ENCODE measurements at regions not wholly inside any gene's neighbourhood (a gene's known extent, or its start where the extent isn't known, plus 50 kb on each side); places are given as distances from the start of the nearest gene placed in this dataset.

- Histone ChIP-seq H3K4me3 (no peak overlapping the region), H3K36me3 (ENCODE audit: insufficient read depth, low read length) (no peaks in the 10 kb centered on the region), H3K9ac (ENCODE audit: insufficient read length) (no peak overlapping the region), H3K9me3 (ENCODE audit: low read depth, low read length) (no peaks in the 10 kb centered on the region), H3K27ac (no peak overlapping the region)
- DNase-seq (ENCODE audit: low read depth, low spot score): no peak
- TF ChIP-seq POLR2AphosphoS5 (IDR thresholded peaks at IDR 0.05; ENCODE audit: borderline replicate concordance, low read depth, low read length) (no peak), FOXP2 (optimal IDR thresholded peaks at IDR 0.05; ENCODE audit: control extremely low read depth, extremely low read length, insufficient read depth) (no peak)
Measured at GRCh38 chr6:87873556-87873955, 171.5 kb upstream of the AKIRIN2 start.

GRCh38 chr6:87870556-87870955 is 168.5 kb upstream of the AKIRIN2 start:
- Histone ChIP-seq H3K27ac (no peak overlapping the region), H3K4me3 (no peak overlapping the region), H3K9ac (ENCODE audit: insufficient read length) (no peak overlapping the region), H3K36me3 (ENCODE audit: insufficient read depth, low read length) (no peaks in the 10 kb centered on the region), H3K9me3 (ENCODE audit: low read depth, low read length) (no peaks in the 10 kb centered on the region)
- no peak for DNase-seq (ENCODE audit: low read depth, low spot score)
- TF ChIP-seq FOXP2 (optimal IDR thresholded peaks at IDR 0.05; ENCODE audit: control extremely low read depth, extremely low read length, insufficient read depth) (no peak), POLR2AphosphoS5 (IDR thresholded peaks at IDR 0.05; ENCODE audit: borderline replicate concordance, low read depth, low read length) (no peak), EZH2 (IDR thresholded peaks at IDR 0.05) (no peak)

- H3K9me3 ChIP-seq (ENCODE audit: low read depth, low read length): no peaks in the 10 kb centered on the region
- H3K9ac ChIP-seq (ENCODE audit: insufficient read length): no peak overlapping the region
- TF ChIP-seq EZH2 (IDR thresholded peaks at IDR 0.05) (no peak), FOXP2 (optimal IDR thresholded peaks at IDR 0.05; ENCODE audit: control extremely low read depth, extremely low read length, insufficient read depth) (no peak), POLR2AphosphoS5 (IDR thresholded peaks at IDR 0.05; ENCODE audit: borderline replicate concordance, low read depth, low read length) (no peak)
Measured at GRCh38 chr6:87869064-87869905, 167.3 kb upstream of the AKIRIN2 start.

GRCh38 chr6:87860902-87861301 is 158.9 kb upstream of the AKIRIN2 start:
- Histone ChIP-seq H3K27ac (no peak overlapping the region), H3K9ac (ENCODE audit: insufficient read length) (no peak overlapping the region), H3K36me3 (ENCODE audit: insufficient read depth, low read length) (no peaks in the 10 kb centered on the region), H3K9me3 (ENCODE audit: low read depth, low read length) (no peaks in the 10 kb centered on the region), H3K4me3 (no peak overlapping the region)
- no peak for DNase-seq (ENCODE audit: low read depth, low spot score)
- TF ChIP-seq FOXP2 (optimal IDR thresholded peaks at IDR 0.05; ENCODE audit: control extremely low read depth, extremely low read length, insufficient read depth) (no peak), EZH2 (IDR thresholded peaks at IDR 0.05) (no peak)

More at GRCh38 chr6:87869064-87869905, 167.3 kb upstream of the AKIRIN2 start:
- Histone ChIP-seq H3K4me3 (no peak overlapping the region), H3K36me3 (ENCODE audit: insufficient read depth, low read length) (no peaks in the 10 kb centered on the region), H3K27ac (no peak overlapping the region)
- DNase-seq (ENCODE audit: low read depth, low spot score): no peak

- no peaks in the 10 kb centered on the region for H3K36me3 ChIP-seq (ENCODE audit: insufficient read depth, low read length)
Measured at GRCh38 chr6:87858440-87858839, 156.4 kb upstream of the AKIRIN2 start.

GRCh38 chr6:87851674-87852299 is 149.8 kb upstream of the AKIRIN2 start:
- no peak for DNase-seq (ENCODE audit: low read depth, low spot score)
- Histone ChIP-seq H3K27ac (no peak overlapping the region), H3K36me3 (ENCODE audit: insufficient read depth, low read length) (no peaks in the 10 kb centered on the region), H3K9ac (ENCODE audit: insufficient read length) (no peak overlapping the region), H3K4me3 (no peak overlapping the region), H3K9me3 (ENCODE audit: low read depth, low read length) (no peaks in the 10 kb centered on the region)
- TF ChIP-seq POLR2AphosphoS5 (IDR thresholded peaks at IDR 0.05; ENCODE audit: borderline replicate concordance, low read depth, low read length) (no peak), FOXP2 (optimal IDR thresholded peaks at IDR 0.05; ENCODE audit: control extremely low read depth, extremely low read length, insufficient read depth) (no peak), EZH2 (IDR thresholded peaks at IDR 0.05) (no peak)

More at GRCh38 chr6:87858440-87858839, 156.4 kb upstream of the AKIRIN2 start:
- Histone ChIP-seq H3K27ac (no peak overlapping the region), H3K9me3 (ENCODE audit: low read depth, low read length) (no peaks in the 10 kb centered on the region), H3K4me3 (no peak overlapping the region), H3K9ac (ENCODE audit: insufficient read length) (no peak overlapping the region)
- DNase-seq (ENCODE audit: low read depth, low spot score): no peak
- TF ChIP-seq POLR2AphosphoS5 (IDR thresholded peaks at IDR 0.05; ENCODE audit: borderline replicate concordance, low read depth, low read length) (no peak), FOXP2 (optimal IDR thresholded peaks at IDR 0.05; ENCODE audit: control extremely low read depth, extremely low read length, insufficient read depth) (no peak), EZH2 (IDR thresholded peaks at IDR 0.05) (no peak)

- Histone ChIP-seq H3K27ac (no peak overlapping the region), H3K9ac (ENCODE audit: insufficient read length) (no peak overlapping the region), H3K36me3 (ENCODE audit: insufficient read depth, low read length) (no peaks in the 10 kb centered on the region), H3K4me3 (no peak overlapping the region), H3K9me3 (ENCODE audit: low read depth, low read length) (no peaks in the 10 kb centered on the region)
- TF ChIP-seq FOXP2 (optimal IDR thresholded peaks at IDR 0.05; ENCODE audit: control extremely low read depth, extremely low read length, insufficient read depth) (no peak), POLR2AphosphoS5 (IDR thresholded peaks at IDR 0.05; ENCODE audit: borderline replicate concordance, low read depth, low read length) (no peak), EZH2 (IDR thresholded peaks at IDR 0.05) (no peak)
- no peak for DNase-seq (ENCODE audit: low read depth, low spot score)
Measured at GRCh38 chr6:87848616-87849015, 146.6 kb upstream of the AKIRIN2 start.

- no peak for TF ChIP-seq POLR2AphosphoS5 (IDR thresholded peaks at IDR 0.05; ENCODE audit: borderline replicate concordance, low read depth, low read length)
- TF ChIP-seq FOXP2 (optimal IDR thresholded peaks at IDR 0.05; ENCODE audit: control extremely low read depth, extremely low read length, insufficient read depth): no peak
- TF ChIP-seq EZH2 (IDR thresholded peaks at IDR 0.05): no peak
- Histone ChIP-seq H3K9me3 (ENCODE audit: low read depth, low read length) (no peaks in the 10 kb centered on the region), H3K4me3 (no peak overlapping the region), H3K36me3 (ENCODE audit: insufficient read depth, low read length) (no peaks in the 10 kb centered on the region), H3K9ac (ENCODE audit: insufficient read length) (no peak overlapping the region), H3K27ac (no peak overlapping the region)
- DNase-seq (ENCODE audit: low read depth, low spot score): no peak
Measured at GRCh38 chr6:87847830-87848210, 145.8 kb upstream of the AKIRIN2 start.

Measured in SK-N-MC (cell line).